HCT116 (cell line): ENCODE measurements at regions not wholly inside any gene's neighbourhood (a gene's known extent, or its start where the extent isn't known, plus 50 kb on each side); places are given as distances from the start of the nearest gene placed in this dataset.

Experiments used
- ATAC-seq: fragments of 200-7000 bp; cut with Tn5 transposase; 2 replicates; pipeline ENCODE4 v1.9.1; 2020; ENCODE audit warnings: mild to moderate bottlenecking, moderate library complexity
- BruUV-seq: library from RNA; stranded (reverse); fragments of 400-500 nt; replicated peaks from 2 replicates; lab custom pipeline; 2021; lab: Mats Ljungman, UMichigan
- CTCF ChIA-PET: fragments of 300-600 bp; sonication (Branson Sonifier 250); formaldehyde crosslinking; loops from one replicate; lab custom pipeline; 2021; ENCODE audit warnings: antibody characterized with exemption; lab: Charles Lee
- POLR2A ChIA-PET: fragments of 300-600, 350-600 bp; sonication (Branson Sonifier 250); formaldehyde crosslinking; loops from one replicate; lab custom pipeline; 2021; ENCODE audit warnings: antibody characterized with exemption; lab: Charles Lee
- RAD21 ChIA-PET, 2 experiments: fragments of 300-600 bp; sonication (Branson Sonifier 250); formaldehyde crosslinking; loops; one replicate each; lab custom pipeline; 2023; ENCODE audit warnings: low total read pairs in 2 of 2; ENCODE audit not compliant: uncharacterized antibody in 2 of 2, unreplicated experiment in 2 of 2, low non-redundant PET in 1 of 2; lab: Charles Lee
- DNase-seq: peaks from one replicate; pipeline ENCODE4 v3.0.0-alpha.2; 2010; ENCODE audit warnings: low read depth, low spot score
- H2AFZ ChIP-seq: fragments of 200-600 bp; shearing (Covaris generic), sonication (generic); 2 replicates; pipeline ENCODE4 v1.6.1; 2017; ENCODE audit warnings: low read depth, mixed run types, mixed read lengths, antibody characterized with exemption, low read length; ENCODE audit not compliant: poor library complexity, severe bottlenecking
- H3K27ac ChIP-seq: 2 replicates; pipeline ENCODE4 v1.5.1; 2012; ENCODE audit warnings: low read depth, low read length
- H3K27me3 ChIP-seq: fragments of 200-600 bp; sonication (generic); 2 replicates; pipeline ENCODE4 v1.6.1; 2016; ENCODE audit warnings: mixed run types, low read length, mixed read lengths; ENCODE audit not compliant: insufficient read depth
- H3K36me3 ChIP-seq, 2 experiments: fragments of 200-500 bp in 1 of 2; fragments of 200-600 bp in 1 of 2; sonication (Bioruptor generic) in 1 of 2; sonication (generic) in 1 of 2; 2 replicates each; pipeline versions ENCODE4 v1.5.1 to v1.6.1; 2014 to 2016; ENCODE audit warnings: low read length in 2 of 2, inconsistent platforms in 1 of 2, mixed read lengths in 1 of 2, mixed run types in 1 of 2; ENCODE audit not compliant: insufficient read depth in 2 of 2, control insufficient read depth in 1 of 2
- H3K4me1 ChIP-seq, 2 experiments: fragments of 200-600 bp in 1 of 2; sonication (generic) in 1 of 2; 2 replicates each; pipeline versions ENCODE4 v1.5.1 to v1.6.1; 2012 to 2017; ENCODE audit warnings: low read length in 2 of 2, inconsistent platforms in 1 of 2, mild to moderate bottlenecking in 1 of 2, mixed read lengths in 1 of 2, mixed run types in 1 of 2, moderate library complexity in 1 of 2; ENCODE audit not compliant: insufficient read depth in 2 of 2, control insufficient read depth in 1 of 2
- H3K4me2 ChIP-seq: fragments of 200-600 bp; sonication (generic); 2 replicates; pipeline ENCODE4 v1.6.1; 2017; ENCODE audit warnings: mixed run types, low read length, mixed read lengths
- H3K4me3 ChIP-seq, 2 experiments: fragments of 200-600 bp in 1 of 2; sonication (generic) in 1 of 2; replicated peaks in 1 of 2; 2 replicates each; pipeline ENCODE4 v1.5.1; 2011 to 2016; ENCODE audit warnings: low read length in 2 of 2, control low read depth in 1 of 2, low read depth in 1 of 2, mild to moderate bottlenecking in 1 of 2, mixed read lengths in 1 of 2, mixed run types in 1 of 2
- H3K79me2 ChIP-seq: fragments of 200-600 bp; sonication (generic); 2 replicates; pipeline ENCODE4 v1.6.1; 2017; ENCODE audit warnings: mild to moderate bottlenecking, mixed run types, low read length, moderate library complexity, mixed read lengths; ENCODE audit not compliant: insufficient read depth
- H3K9ac ChIP-seq: fragments of 200-600 bp; sonication (generic); 2 replicates; pipeline ENCODE4 v1.6.1; 2016; ENCODE audit warnings: low read length, mixed read lengths
- H3K9me2 ChIP-seq: fragments of 200-600 bp; sonication (generic), shearing (Covaris generic); 2 replicates; pipeline ENCODE4 v1.6.1; 2017; ENCODE audit warnings: mixed run types, mild to moderate bottlenecking, moderate library complexity; ENCODE audit not compliant: insufficient read depth
- H3K9me3 ChIP-seq, 2 experiments: fragments of 200-500 bp in 1 of 2; fragments of 200-600 bp in 1 of 2; sonication (Bioruptor generic) in 1 of 2; sonication (generic) in 1 of 2; 2 replicates each; pipeline ENCODE4 v1.6.1; 2014 to 2017; ENCODE audit warnings: low read length in 2 of 2, mixed read lengths in 2 of 2, inconsistent platforms in 1 of 2, low read depth in 1 of 2, mild to moderate bottlenecking in 1 of 2, mixed run types in 1 of 2, moderate library complexity in 1 of 2; ENCODE audit not compliant: control insufficient read depth in 1 of 2, insufficient read depth in 1 of 2
- H4K20me1 ChIP-seq: fragments of 200-600 bp; sonication (generic), shearing (Covaris generic); 2 replicates; pipeline ENCODE4 v1.6.1; 2017; ENCODE audit warnings: mixed run types, mild to moderate bottlenecking, moderate library complexity; ENCODE audit not compliant: insufficient read depth
- ATF3 ChIP-seq: IDR thresholded peaks from 2 replicates; pipeline ENCODE4 v1.6.1; 2012
- CBX3 ChIP-seq: IDR thresholded peaks from 2 replicates; pipeline ENCODE4 v1.6.1; 2012; ENCODE audit warnings: low read depth
- CTCF ChIP-seq, 3 experiments: fragments of 200-600 bp in 1 of 3; sonication (generic) in 1 of 3; IDR thresholded peaks in 2 of 3; conservative IDR thresholded peaks in 1 of 3; 2 replicates each; pipeline ENCODE4 v1.5.1; 2012 to 2017; ENCODE audit warnings: low read depth in 2 of 3, low read length in 2 of 3, antibody characterized with exemption in 1 of 3, borderline replicate concordance in 1 of 3, control low read depth in 1 of 3, mild to moderate bottlenecking in 1 of 3, mixed read lengths in 1 of 3, mixed run types in 1 of 3, moderate library complexity in 1 of 3; ENCODE audit not compliant: insufficient read depth in 1 of 3
- EGR1 ChIP-seq: IDR thresholded peaks from 2 replicates; pipeline ENCODE4 v1.6.1; 2012; ENCODE audit warnings: low read depth
- EZH2 ChIP-seq: fragments of 200-600 bp; sonication (generic); IDR thresholded peaks from 2 replicates; pipeline ENCODE4 v1.6.1; 2017; ENCODE audit warnings: antibody characterized with exemption, mixed run types
- MAX ChIP-seq: IDR thresholded peaks from 2 replicates; pipeline ENCODE4 v1.6.1; 2012
- POLR2A ChIP-seq: IDR thresholded peaks from 2 replicates; pipeline ENCODE4 v1.7.0; 2011; ENCODE audit warnings: borderline replicate concordance; ENCODE audit not compliant: insufficient read depth, insufficient read length; ENCODE audit errors: extremely low read depth
- POLR2AphosphoS5 ChIP-seq: IDR thresholded peaks from 2 replicates; pipeline ENCODE4 v1.6.1; 2011; ENCODE audit warnings: mild to moderate bottlenecking, low read depth, low read length, moderate library complexity
- RAD21 ChIP-seq: IDR thresholded peaks from 2 replicates; pipeline ENCODE4 v1.6.1; 2012; ENCODE audit warnings: low read depth, mild to moderate bottlenecking
- REST ChIP-seq: IDR thresholded peaks from 2 replicates; pipeline ENCODE4 v1.6.1; 2012; ENCODE audit warnings: low read depth
- SIN3A ChIP-seq: IDR thresholded peaks from 2 replicates; pipeline ENCODE4 v1.6.1; 2012; ENCODE audit warnings: low read depth
- SP1 ChIP-seq: IDR thresholded peaks from 2 replicates; pipeline ENCODE4 v1.6.1; 2012; ENCODE audit warnings: low read depth
- SRF ChIP-seq: IDR thresholded peaks from 2 replicates; pipeline ENCODE4 v1.6.1; 2012; ENCODE audit warnings: low read depth
- ZFX ChIP-seq: fragments of 450-650 bp; IDR thresholded peaks from 2 replicates; pipeline ENCODE4 v1.6.1; 2017
- ZNF274 ChIP-seq: fragments of 200-500 bp; sonication (Bioruptor generic); IDR thresholded peaks from 2 replicates; pipeline ENCODE4 v1.6.1; 2014; ENCODE audit warnings: mild to moderate bottlenecking, low read depth, low read length, inconsistent platforms
- intact Hi-C: fragments of 100-400 bp; cut with micrococcal nuclease; formaldehyde crosslinking; loops from 2 replicates; pipeline ENCODE4 v1.10.0; 2022

- POLR2A ChIA-PET: no interaction called here
Observed at GRCh38 chr2:142234741-142235140, 103.9 kb upstream of the LRP1B start.

GRCh38 chr2:142223309-142223708 lies 92.5 kb upstream of the LRP1B start:
- Histone ChIP-seq H3K27me3 (no peaks in the 10 kb centered on the region), H3K9me2 (no peaks in the 10 kb centered on the region), H3K9me3 (no peaks in the 10 kb centered on the region), H3K27ac (no peak overlapping the region), H4K20me1 (no peaks in the 10 kb centered on the region), H3K4me3 (no peak overlapping the region), H2AFZ (peak overlapping the region; percentile 7), H3K4me2 (no peak overlapping the region), H3K4me1 (peaks cover 0 to 5% of the 10 kb centered on the region in 2 experiments; a peak in 1 of 4 replicates), H3K9ac (no peak overlapping the region), H3K36me3 (no peaks in the 10 kb centered on the region), H3K79me2 (no peaks in the 10 kb centered on the region)
- no peak for DNase-seq
- intact Hi-C loops: no loop called here
- no TSS peak for BruUV-seq
- ChIA-PET POLR2A (no interaction called here), RAD21 (no interaction called here), CTCF (no interaction called here)
- no peak for ATAC-seq
- TF ChIP-seq MAX (no peak), POLR2A (no peak), REST (no peak), SIN3A (no peak), ZFX (no peak), EGR1 (no peak), ZNF274 (no peak), RAD21 (no peak), SP1 (no peak), POLR2AphosphoS5 (no peak), CBX3 (no peak), EZH2 (no peak), CTCF (IDR thresholded peaks at IDR 0.05 in 2 of 3, conservative IDR thresholded peaks at IDR 0.05 in 1 of 3; ENCODE audit: borderline replicate concordance in 1 of 3, insufficient read depth in 1 of 3, low read depth in 2 of 3, low read length in 2 of 3) (no peak)

More at GRCh38 chr2:142234741-142235140, 103.9 kb upstream of the LRP1B start:
- no peak overlapping the region for H2AFZ ChIP-seq
- ATAC-seq (no peak), DNase-seq (no peak)
- intact Hi-C loops: no loop called here
- H3K9me2 ChIP-seq: no peaks in the 10 kb centered on the region
- H3K79me2 ChIP-seq: no peaks in the 10 kb centered on the region
- CTCF ChIA-PET: no interaction called here
- no TSS peak for BruUV-seq
- TF ChIP-seq CBX3: no peak
- no peak for TF ChIP-seq ATF3
- TF ChIP-seq SRF: no peak
- TF ChIP-seq ZNF274: no peak
- no peak for TF ChIP-seq EGR1
- RAD21 ChIA-PET: no interaction called here
- H3K4me1 ChIP-seq: no peaks in the 10 kb centered on the region
- no peaks in the 10 kb centered on the region for H3K36me3 ChIP-seq
- no peak overlapping the region for H3K4me3 ChIP-seq
- no peak overlapping the region for H3K27ac ChIP-seq
- H3K9me3 ChIP-seq: no peaks in the 10 kb centered on the region
- no peaks in the 10 kb centered on the region for H4K20me1 ChIP-seq
- no peaks in the 10 kb centered on the region for H3K27me3 ChIP-seq
- no peak overlapping the region for H3K4me2 ChIP-seq
- no peak overlapping the region for H3K9ac ChIP-seq
